GM12878 (cell line): ENCODE measurements at regions not wholly inside any gene's neighbourhood (a gene's known extent, or its start where the extent isn't known, plus 50 kb on each side); places are given as distances from the start of the nearest gene placed in this dataset.

ENCODE experiments used
- ATAC-seq: fragments of 200-7000 bp; cut with Tn5 transposase; 3 replicates; pipeline ENCODE4 v1.9.1; 2020; ENCODE audit warnings: mild to moderate bottlenecking, moderate library complexity
- BruUV-seq: library from RNA; stranded (reverse); fragments of 400-500 nt; replicated peaks from 2 replicates; lab custom pipeline; 2021; lab: Mats Ljungman, UMichigan
- CTCF ChIA-PET: fragments of 300-600 bp; sonication (Branson Sonifier 250); formaldehyde crosslinking; extraction: SDS; loops from one replicate; lab custom pipeline; 2021; ENCODE audit warnings: inconsistent platforms; lab: Yijun Ruan, JAX
- POLR2A ChIA-PET: fragments of 350-600 bp; formaldehyde crosslinking; extraction: SDS; loops from one replicate; lab custom pipeline; 2021; ENCODE audit warnings: inconsistent platforms; lab: Charles Lee
- RAD21 ChIA-PET: fragments of 300-600 bp; sonication (Branson Sonifier 250); formaldehyde crosslinking; loops from one replicate; lab custom pipeline; 2023; ENCODE audit warnings: antibody characterized with exemption; ENCODE audit not compliant: unreplicated experiment; lab: Charles Lee
- SMC1A ChIA-PET: fragments of 300-600 bp; sonication (Branson Sonifier 250); formaldehyde crosslinking; loops from one replicate; lab custom pipeline; 2023; ENCODE audit not compliant: unreplicated experiment, uncharacterized antibody; lab: Charles Lee
- DNase-seq: peaks from one replicate; pipeline ENCODE4 v3.0.0-alpha.2; 2011; ENCODE audit warnings: low read depth, low spot score
- FAIRE-seq: peaks from 3 replicates; lab custom pipeline; 2011; peaks lifted over from hg19 to GRCh38; lab: Jason Lieb, UNC
- H2AFZ ChIP-seq: 2 replicates; pipeline ENCODE4 v1.6.0; 2011; ENCODE audit warnings: low read depth, low read length, control low read depth; ENCODE audit not compliant: control insufficient read depth
- H3K27ac ChIP-seq: 2 replicates; pipeline ENCODE4 v1.5.1; 2011; ENCODE audit warnings: control low read depth; ENCODE audit not compliant: control insufficient read depth, insufficient read depth
- H3K27me3 ChIP-seq, 2 experiments: replicated peaks in 1 of 2; 2 replicates each; pipeline versions ENCODE4 v1.6.0 to v1.6.1; 2011; ENCODE audit warnings: low read length in 1 of 2; ENCODE audit not compliant: control insufficient read depth in 2 of 2, insufficient read depth in 2 of 2
- H3K36me3 ChIP-seq, 2 experiments: 2 replicates each; pipeline ENCODE4 v1.5.1; 2011; ENCODE audit warnings: low read length in 1 of 2; ENCODE audit not compliant: control insufficient read depth in 2 of 2, insufficient read depth in 2 of 2
- H3K4me1 ChIP-seq: 2 replicates; pipeline ENCODE4 v1.6.1; 2011; ENCODE audit warnings: mild to moderate bottlenecking, low read length, moderate library complexity, mixed read lengths; ENCODE audit not compliant: control insufficient read depth, insufficient read depth
- H3K4me2 ChIP-seq: 2 replicates; pipeline ENCODE4 v1.6.0; 2011; ENCODE audit warnings: control low read depth; ENCODE audit not compliant: control insufficient read depth, insufficient read depth
- H3K4me3 ChIP-seq: fragments of 200-600 bp; sonication (generic); 2 replicates; pipeline ENCODE4 v1.5.1; 2016
- H3K79me2 ChIP-seq: 2 replicates; pipeline ENCODE4 v1.6.0; 2011; ENCODE audit warnings: low read length; ENCODE audit not compliant: control insufficient read depth, insufficient read depth
- H3K9ac ChIP-seq: 2 replicates; pipeline ENCODE4 v1.8.0; 2011; ENCODE audit warnings: low read length, control low read depth, mixed read lengths; ENCODE audit not compliant: control insufficient read depth, insufficient read depth
- H3K9me3 ChIP-seq: replicated peaks from 3 replicates; pipeline ENCODE4 v1.5.1; 2011; ENCODE audit warnings: mild to moderate bottlenecking, low read length; ENCODE audit not compliant: control insufficient read depth, insufficient read depth
- H4K20me1 ChIP-seq: 2 replicates; pipeline ENCODE4 v1.6.0; 2011; ENCODE audit not compliant: control insufficient read depth, insufficient read depth
- BRCA1 ChIP-seq: IDR thresholded peaks from 2 replicates; pipeline ENCODE4 v1.6.1; 2011; ENCODE audit warnings: low read depth, low read length, improper control_type of control experiment
- HDAC2 ChIP-seq: fragments of 200-600 bp; sonication (generic); IDR thresholded peaks from 2 replicates; pipeline ENCODE4 v1.6.1; 2017
- NFYB ChIP-seq: IDR thresholded peaks from 2 replicates; pipeline ENCODE4 v1.6.1; 2011; ENCODE audit warnings: low read depth, mild to moderate bottlenecking, low read length, improper control_type of control experiment, moderate library complexity; ENCODE audit not compliant: insufficient read depth
- NR2F1 ChIP-seq: fragments of 450-650 bp; conservative IDR thresholded peaks from 2 replicates; pipeline ENCODE4 v1.6.1; 2017; ENCODE audit warnings: mild to moderate bottlenecking
- POLR2AphosphoS2 ChIP-seq: IDR thresholded peaks from 2 replicates; pipeline ENCODE4 v1.6.1; 2011; ENCODE audit warnings: low read depth, mild to moderate bottlenecking, low read length, improper control_type of control experiment, moderate library complexity
- SMAD5 ChIP-seq: IDR thresholded peaks from 2 replicates; pipeline ENCODE4 v1.6.1; 2016; ENCODE audit warnings: antibody characterized with exemption, low read depth
- SRF ChIP-seq, 2 experiments: IDR thresholded peaks; 2 replicates each; pipeline ENCODE4 v1.6.1; 2011; ENCODE audit warnings: low read depth in 2 of 2, low read length in 2 of 2, mild to moderate bottlenecking in 1 of 2, moderate library complexity in 1 of 2
- SUZ12 ChIP-seq: fragments of 200-600 bp; sonication (generic); IDR thresholded peaks from one replicate; pipeline ENCODE4 v1.6.1; 2018; ENCODE audit warnings: antibody characterized with exemption, mild to moderate bottlenecking; ENCODE audit not compliant: unreplicated experiment
- TAF1 ChIP-seq: IDR thresholded peaks from 2 replicates; pipeline ENCODE4 v1.6.1; 2011; ENCODE audit warnings: mild to moderate bottlenecking, low read depth, low read length, borderline replicate concordance
- ZNF24 ChIP-seq: fragments of 450-650 bp; IDR thresholded peaks from 2 replicates; pipeline ENCODE4 v1.6.1; 2017; ENCODE audit warnings: antibody characterized with exemption, mild to moderate bottlenecking
- ZNF622 ChIP-seq: fragments of 450-650 bp; IDR thresholded peaks from 2 replicates; pipeline ENCODE4 v1.6.1; 2017; ENCODE audit warnings: mild to moderate bottlenecking, inconsistent platforms
- in situ Hi-C: fragments of 300-500 bp; cut with MboI; formaldehyde crosslinking; loops from 9 replicates; pipeline ENCODE4 v1.14.3; 2018; ENCODE audit warnings: mixed read lengths
- intact Hi-C: fragments of 100-400 bp; cut with micrococcal nuclease; formaldehyde crosslinking; loops from one replicate; pipeline ENCODE4 v1.14.2; 2022; ENCODE audit not compliant: unreplicated experiment
- TF ChIP-seq, protein P1 (sequence below): fragments of 450-650 bp; IDR thresholded peaks from 2 replicates; pipeline ENCODE4 v1.6.1; 2017; ENCODE audit warnings: mild to moderate bottlenecking, moderate library complexity
- TF ChIP-seq, protein P2 (sequence below): fragments of 450-650 bp; IDR thresholded peaks from 2 replicates; pipeline ENCODE4 v1.6.1; 2018; ENCODE audit warnings: borderline replicate concordance, mild to moderate bottlenecking; ENCODE audit not compliant: partially characterized antibody

DNA sequence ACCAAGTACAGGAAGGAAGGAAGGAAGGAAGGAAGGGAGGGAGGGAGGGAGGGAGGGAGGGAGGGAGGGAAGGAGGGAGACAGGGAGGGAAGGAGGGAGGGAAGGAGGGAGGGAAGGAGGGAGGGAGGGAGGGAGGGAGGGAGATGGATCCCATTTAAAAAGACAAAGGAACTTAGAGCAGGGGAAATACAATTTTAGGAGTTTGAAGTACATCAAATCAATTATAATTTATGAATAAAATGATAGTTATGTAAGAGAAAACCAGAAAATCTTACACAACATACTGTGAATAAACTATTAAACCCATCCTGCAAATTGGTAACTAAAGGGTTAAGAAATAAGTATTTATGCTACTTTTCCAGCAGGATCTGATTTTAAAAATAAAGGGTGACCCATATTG is 475.9 kb downstream of the HDGFL1 start:
- H3K36me3 ChIP-seq, result no peaks in the 10 kb centered on the region
- POLR2A ChIA-PET, result no interaction called here
- FAIRE-seq, result no peak
- RAD21 ChIA-PET, result no interaction called here
- H3K9me3 ChIP-seq, result no peaks in the 10 kb centered on the region
- no peaks in the 10 kb centered on the region for H3K79me2 ChIP-seq
- H4K20me1 ChIP-seq, result no peaks in the 10 kb centered on the region
- CTCF ChIA-PET, result no interaction called here
- no peak overlapping the region for H3K4me2 ChIP-seq
- no peaks in the 10 kb centered on the region for H3K4me1 ChIP-seq
- SMC1A ChIA-PET, result no interaction called here
- no peak overlapping the region for H3K27ac ChIP-seq
- H3K9ac ChIP-seq, result no peak overlapping the region
- no peak for TF ChIP-seq HDAC2
- TF ChIP-seq ZNF24, result no peak
- TF ChIP-seq SRF (IDR thresholded peaks at IDR 0.05; ENCODE audit: low read depth in 2 of 2, low read length in 2 of 2), result no peak
- TF ChIP-seq SMAD5, result no peak
- no peak for TF ChIP-seq BRCA1
- TF ChIP-seq ZNF622, result no peak
- TF ChIP-seq, protein P1, sequence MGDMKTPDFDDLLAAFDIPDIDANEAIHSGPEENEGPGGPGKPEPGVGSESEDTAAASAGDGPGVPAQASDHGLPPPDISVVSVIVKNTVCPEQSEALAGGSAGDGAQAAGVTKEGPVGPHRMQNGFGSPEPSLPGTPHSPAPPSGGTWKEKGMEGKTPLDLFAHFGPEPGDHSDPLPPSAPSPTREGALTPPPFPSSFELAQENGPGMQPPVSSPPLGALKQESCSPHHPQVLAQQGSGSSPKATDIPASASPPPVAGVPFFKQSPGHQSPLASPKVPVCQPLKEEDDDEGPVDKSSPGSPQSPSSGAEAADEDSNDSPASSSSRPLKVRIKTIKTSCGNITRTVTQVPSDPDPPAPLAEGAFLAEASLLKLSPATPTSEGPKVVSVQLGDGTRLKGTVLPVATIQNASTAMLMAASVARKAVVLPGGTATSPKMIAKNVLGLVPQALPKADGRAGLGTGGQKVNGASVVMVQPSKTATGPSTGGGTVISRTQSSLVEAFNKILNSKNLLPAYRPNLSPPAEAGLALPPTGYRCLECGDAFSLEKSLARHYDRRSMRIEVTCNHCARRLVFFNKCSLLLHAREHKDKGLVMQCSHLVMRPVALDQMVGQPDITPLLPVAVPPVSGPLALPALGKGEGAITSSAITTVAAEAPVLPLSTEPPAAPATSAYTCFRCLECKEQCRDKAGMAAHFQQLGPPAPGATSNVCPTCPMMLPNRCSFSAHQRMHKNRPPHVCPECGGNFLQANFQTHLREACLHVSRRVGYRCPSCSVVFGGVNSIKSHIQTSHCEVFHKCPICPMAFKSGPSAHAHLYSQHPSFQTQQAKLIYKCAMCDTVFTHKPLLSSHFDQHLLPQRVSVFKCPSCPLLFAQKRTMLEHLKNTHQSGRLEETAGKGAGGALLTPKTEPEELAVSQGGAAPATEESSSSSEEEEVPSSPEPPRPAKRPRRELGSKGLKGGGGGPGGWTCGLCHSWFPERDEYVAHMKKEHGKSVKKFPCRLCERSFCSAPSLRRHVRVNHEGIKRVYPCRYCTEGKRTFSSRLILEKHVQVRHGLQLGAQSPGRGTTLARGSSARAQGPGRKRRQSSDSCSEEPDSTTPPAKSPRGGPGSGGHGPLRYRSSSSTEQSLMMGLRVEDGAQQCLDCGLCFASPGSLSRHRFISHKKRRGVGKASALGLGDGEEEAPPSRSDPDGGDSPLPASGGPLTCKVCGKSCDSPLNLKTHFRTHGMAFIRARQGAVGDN, result no peak
- no peak for TF ChIP-seq TAF1
- TF ChIP-seq, protein P2, sequence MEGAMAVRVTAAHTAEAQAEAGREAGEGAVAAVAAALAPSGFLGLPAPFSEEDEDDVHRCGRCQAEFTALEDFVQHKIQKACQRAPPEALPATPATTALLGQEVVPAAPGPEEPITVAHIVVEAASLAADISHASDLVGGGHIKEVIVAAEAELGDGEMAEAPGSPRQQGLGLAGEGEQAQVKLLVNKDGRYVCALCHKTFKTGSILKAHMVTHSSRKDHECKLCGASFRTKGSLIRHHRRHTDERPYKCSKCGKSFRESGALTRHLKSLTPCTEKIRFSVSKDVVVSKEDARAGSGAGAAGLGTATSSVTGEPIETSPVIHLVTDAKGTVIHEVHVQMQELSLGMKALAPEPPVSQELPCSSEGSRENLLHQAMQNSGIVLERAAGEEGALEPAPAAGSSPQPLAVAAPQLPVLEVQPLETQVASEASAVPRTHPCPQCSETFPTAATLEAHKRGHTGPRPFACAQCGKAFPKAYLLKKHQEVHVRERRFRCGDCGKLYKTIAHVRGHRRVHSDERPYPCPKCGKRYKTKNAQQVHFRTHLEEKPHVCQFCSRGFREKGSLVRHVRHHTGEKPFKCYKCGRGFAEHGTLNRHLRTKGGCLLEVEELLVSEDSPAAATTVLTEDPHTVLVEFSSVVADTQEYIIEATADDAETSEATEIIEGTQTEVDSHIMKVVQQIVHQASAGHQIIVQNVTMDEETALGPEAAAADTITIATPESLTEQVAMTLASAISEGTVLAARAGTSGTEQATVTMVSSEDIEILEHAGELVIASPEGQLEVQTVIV, result no peak
- TF ChIP-seq SUZ12, result no peak
- no peak for TF ChIP-seq NR2F1
- TF ChIP-seq POLR2AphosphoS2, result no peak
- no peak for TF ChIP-seq NFYB
- in situ Hi-C loops (no loop called here), intact Hi-C loops (no loop called here)
- no peak for ATAC-seq
- DNase-seq, result no peak
- no peak overlapping the region for H2AFZ ChIP-seq
- no TSS peak for BruUV-seq
- H3K4me3 ChIP-seq, result no peak overlapping the region
- no peaks in the 10 kb centered on the region for H3K27me3 ChIP-seq
